ENCODE measurements at regions not wholly inside any gene's neighbourhood (a gene's known extent, or its start where the extent isn't known, plus 50 kb on each side); places are given as distances from the start of the nearest gene placed in this dataset.

- no peak for DNase-seq
These were observed 304.0 kb downstream of the MAF start for GRCh38 chr16:79296491-79296890.

- DNase-seq: no peak
These were observed 304.8 kb downstream of the MAF start for GRCh38 chr16:79295746-79296145.

DNA sequence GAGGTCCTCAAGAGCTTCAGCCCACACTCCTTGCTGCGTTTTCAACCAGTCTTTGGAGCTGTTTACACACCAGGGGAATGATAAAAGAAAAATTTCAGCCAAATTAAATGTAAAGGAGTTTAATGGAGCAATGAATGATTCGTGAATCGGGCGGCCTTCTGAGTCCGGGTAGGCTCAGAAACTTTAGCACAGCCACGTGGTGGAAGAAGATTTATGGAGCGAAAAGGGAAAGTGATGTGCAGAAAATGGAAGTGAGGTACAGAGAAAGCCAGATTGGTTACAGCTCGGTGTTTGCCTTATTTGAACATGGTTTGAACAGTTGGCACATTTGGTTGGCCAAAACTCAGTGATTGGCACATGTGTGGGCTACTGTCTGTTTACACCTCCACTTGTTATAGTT lies 305.4 kb downstream of the MAF start:
- no peak for DNase-seq

GRCh38 chr16:79294568-79294967 lies 306.0 kb downstream of the MAF start:
- DNase-seq: no peak

DNA sequence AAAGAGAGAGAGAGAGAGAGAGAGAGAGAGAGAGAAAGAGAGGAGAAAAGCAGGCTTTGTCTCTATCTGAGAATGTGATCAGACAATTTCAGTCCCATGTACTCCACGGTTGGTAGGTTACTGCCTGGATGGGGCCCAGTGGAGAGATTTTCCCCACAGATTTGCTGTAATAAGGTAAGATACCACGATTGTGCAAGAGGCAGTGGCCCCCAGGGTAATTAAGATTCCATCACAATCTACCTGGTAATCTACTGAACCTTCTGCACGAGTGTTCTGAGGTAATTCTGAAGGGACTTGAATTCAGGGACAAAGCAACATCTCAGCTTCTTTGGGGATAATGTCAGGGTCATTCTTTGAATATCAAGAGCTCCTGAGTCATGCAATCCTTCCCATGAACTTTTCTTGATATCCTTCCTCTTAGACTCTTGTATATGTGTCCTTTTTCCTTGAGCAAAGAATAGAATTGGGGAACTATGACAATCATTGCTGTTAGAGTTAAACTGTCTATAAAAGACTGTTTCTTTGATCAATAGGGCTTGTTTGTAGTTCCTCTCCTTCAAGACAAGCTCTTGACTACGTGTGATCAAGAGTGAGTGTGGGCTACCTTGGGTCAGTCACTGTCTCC lies 306.6 kb downstream of the MAF start:
- no peak for DNase-seq

DNA sequence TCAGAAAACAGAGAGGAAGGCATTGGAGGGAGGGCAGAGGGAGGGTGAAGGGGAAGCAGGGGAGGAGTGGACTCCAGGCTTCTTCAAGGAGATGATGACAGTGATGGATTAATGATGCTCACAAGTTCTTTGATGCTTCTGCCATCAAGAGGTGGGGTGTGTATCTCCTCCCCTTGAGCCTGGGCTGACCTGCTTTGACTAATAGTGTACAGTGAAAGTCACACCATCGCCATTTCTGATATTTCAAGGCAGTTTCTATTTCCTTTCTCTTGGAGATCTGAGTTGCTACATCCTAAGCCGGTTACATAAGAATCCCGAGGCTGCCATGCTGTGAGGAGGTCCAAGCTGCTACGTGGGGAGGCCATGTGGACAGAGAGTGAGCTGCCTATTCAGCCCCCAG lies 312.5 kb downstream of the MAF start:
- DNase-seq: peak; percentile 75

DNA sequence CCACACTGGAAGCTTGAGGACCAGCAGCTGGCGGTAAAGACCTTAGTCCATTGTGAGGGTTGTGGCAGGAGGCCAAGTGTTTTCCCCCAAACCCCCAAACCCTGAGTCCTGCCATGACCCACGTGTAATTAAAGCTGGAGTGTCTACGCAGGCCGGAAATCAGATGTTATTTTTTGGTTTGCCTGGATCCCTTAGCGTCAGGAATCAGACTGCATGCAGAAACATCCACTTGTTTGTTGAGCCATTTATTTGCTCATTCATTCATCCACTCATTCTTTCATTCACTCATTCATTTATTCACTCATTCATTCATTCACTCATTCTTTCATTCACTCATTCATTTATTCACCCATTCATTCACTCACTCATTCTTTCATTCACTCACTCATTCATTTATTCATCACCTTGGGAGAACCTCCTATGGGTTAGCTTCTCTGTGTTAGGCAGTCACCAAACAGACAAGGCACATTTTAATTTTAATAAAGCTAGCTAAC lies 313.1 kb downstream of the MAF start:
- DNase-seq: no peak

DNA sequence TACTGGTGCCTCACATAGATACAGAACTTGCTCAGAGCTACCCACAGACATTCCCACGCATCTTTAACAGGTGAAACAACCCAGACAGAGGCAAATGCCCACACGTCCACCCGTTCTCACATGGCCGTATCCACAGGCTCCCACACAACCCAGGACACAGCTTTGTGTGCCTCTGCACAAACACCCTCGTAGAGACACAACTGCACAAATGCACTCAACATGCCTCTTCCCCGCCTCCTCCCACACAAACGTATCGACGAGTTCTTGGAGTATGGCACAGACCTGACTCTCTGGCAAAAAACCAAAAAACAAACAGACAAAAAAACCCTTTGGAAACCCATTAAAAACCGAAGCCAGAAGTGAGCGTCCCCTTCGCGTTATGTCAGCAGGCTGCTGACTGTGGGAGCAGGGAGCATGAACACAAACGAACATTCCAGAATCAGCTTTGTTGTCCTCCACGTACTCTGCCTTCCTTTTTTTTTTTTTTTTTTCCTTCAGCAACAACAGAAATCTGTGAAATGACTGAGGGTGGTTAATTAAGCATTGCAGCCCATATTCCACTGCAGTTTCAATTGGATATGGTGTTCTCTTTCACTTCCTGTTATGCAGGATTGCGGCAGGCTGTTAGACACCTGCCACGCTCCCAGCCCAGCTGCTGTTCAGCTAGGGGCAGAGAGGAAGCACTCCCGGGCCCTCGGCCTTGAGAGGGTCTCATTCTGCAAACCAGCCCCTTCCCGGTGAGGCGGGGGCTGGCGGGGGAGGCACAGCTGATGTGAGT lies 313.7 kb downstream of the MAF start:
- peak; percentile 61 for DNase-seq

DNA sequence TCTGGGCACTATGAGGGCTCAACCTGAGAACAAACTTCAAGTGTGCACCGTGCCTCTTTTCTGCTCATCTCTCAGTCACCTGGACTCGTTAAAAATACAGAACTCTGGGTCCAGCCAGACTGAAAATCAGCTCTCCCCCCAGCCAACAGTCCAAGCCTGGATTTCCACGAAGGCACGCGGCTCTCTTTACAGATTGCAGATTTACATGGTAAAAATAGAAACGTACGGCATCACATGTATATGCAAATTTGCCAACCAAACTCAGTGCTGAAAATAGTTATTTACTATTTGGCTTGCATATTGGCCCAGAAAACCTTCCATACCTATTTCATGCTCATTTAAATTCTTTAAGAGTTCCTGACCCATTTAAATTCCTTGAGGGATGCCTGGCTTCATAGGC lies 315.8 kb downstream of the MAF start:
- no peak for DNase-seq

DNA sequence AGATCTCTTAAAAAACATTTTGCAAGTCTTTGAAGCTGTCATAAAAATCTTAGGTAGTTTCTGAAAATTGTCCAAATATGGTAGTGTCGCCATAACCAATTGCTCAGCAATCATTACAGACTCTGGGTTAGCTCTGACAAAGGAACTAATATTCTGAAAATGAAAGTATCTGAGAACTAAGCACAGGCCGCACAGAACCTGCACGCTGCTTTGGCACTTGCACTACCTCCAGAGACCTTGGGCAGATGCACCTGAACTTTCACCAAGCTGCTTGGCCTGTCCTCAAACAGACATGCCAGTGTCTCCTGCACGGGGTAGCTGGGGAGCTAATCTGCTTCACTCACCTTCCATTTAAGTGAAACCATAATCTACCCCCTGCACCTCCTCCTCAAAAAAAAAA lies 317.0 kb downstream of the MAF start:
- DNase-seq: peak; percentile 74

GRCh38 chr16:79282806-79283205 lies 317.7 kb downstream of the MAF start:
- DNase-seq: no peak

DNA sequence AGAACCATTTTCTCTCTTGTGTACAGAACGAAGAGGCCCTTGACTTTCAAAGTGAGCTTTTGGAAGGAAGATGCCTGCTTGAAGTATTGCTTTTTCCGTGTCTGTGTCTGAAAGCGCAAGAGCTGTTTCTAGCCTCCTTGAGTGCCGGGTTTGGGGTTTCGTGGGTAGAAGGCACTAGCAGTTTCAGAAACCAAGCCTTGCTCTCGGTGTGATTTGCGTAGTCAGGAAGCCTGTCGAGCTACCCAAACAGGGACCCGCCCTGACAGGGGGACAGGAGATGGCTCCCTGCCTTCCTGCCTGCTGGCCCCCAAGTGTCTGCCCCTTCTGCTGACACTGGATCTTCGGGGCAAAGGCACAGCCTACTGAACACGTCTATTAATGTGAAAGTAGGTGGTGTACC lies 322.0 kb downstream of the MAF start:
- peak; percentile 90 for DNase-seq

GRCh38 chr16:79276501-79276900 lies 324.0 kb downstream of the MAF start:
- no peak for DNase-seq

DNA sequence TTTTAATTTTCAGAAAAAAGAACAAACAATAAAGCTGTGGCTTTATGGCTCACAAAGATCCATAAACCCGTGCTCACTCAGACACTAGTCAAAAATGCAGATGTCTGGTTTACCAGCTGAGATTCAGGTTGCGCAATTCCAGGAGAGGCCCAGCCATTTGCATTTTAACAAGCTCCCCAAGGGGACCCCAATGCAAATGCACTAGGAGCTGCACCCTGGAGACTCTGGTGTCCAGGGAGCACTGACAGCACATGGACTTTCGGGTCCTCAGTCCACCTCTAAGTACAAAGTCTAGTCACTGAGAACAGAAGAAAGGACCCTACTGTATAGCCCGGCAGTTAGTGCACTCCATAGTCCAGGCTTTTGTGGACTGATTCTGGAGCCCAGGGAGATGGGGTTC lies 326.3 kb downstream of the MAF start:
- DNase-seq: no peak

- DNase-seq: peak; percentile 90
These were observed 328.4 kb downstream of the MAF start for GRCh38 chr16:79272141-79272577.

- DNase-seq: no peak
These were observed 329.0 kb downstream of the MAF start for GRCh38 chr16:79271583-79271982.

- DNase-seq: no peak
These were observed 330.5 kb downstream of the MAF start for GRCh38 chr16:79270011-79270410.

DNA sequence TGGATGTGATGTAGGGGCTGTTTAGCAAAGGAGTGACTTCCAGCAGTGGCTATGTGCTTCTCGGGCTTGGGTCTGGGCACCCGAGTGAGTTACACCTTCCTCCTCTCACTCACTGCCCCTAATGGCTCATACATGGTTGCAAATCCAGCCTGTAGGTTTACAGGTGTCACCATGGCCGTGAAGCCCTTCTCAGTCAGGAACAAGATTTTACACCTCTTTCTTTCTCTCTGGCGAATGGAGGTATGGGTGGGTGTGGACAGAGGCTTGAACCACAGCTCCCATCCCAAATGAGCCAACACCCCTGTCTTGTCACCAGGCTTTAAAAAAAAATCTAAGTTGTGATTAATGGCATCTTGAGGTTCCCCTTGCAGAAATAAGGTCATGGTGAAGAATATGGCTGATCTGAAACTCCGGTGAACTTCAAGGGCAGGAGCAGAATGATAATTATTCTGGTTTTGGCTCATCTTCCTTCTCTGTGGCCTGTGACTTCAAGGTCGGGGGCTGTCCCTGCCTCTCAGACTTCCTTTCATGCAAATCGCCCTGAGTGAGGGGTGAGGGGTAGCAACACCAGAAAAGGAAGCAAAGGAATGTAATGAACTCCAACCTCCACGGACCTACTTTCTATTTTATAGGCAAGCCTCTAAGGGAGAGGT lies 331.2 kb downstream of the MAF start:
- peak; percentile 95 for DNase-seq

- DNase-seq: peak; percentile 79
These were observed 332.8 kb downstream of the MAF start for GRCh38 chr16:79267781-79268180.

- DNase-seq: no peak
These were observed 333.4 kb downstream of the MAF start for GRCh38 chr16:79267146-79267545.

DNA sequence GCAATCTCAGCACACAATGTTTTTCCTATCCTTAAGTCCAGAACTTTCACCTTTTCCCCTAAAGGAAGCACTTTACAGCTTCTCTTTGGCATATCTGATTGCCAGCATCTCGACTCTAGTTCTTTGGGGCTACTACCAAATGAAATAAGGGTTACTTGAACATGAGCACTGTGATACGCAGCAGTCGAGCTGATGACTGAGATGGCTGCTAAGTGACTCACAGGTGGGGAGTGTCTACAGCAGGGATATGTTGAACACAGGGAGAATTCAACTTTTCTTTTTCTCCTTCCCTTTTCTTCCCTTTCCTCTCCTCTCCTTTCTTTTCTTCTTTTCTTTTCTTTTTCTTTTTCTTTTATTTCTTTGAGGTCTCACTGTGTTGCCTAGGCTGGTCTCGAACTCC lies 334.8 kb downstream of the MAF start:
- DNase-seq: no peak

- no peak for DNase-seq
These were observed 335.3 kb downstream of the MAF start for GRCh38 chr16:79265196-79265595.

- no peak for DNase-seq
These were observed 336.1 kb downstream of the MAF start for GRCh38 chr16:79264237-79265109.

Data from activated CD4-positive, alpha-beta T cell treated with anti-CD3 and anti-CD28 coated beads, Interleukin-2, amount 50 U/mL, for 16 hours (primary cell).